HUES48 (cell line): ENCODE measurements at regions not wholly inside any gene's neighbourhood (a gene's known extent, or its start where the extent isn't known, plus 50 kb on each side); places are given as distances from the start of the nearest gene placed in this dataset.

Experiments used
- H3K27ac ChIP-seq: one replicate; pipeline ENCODE4 v1.7.0; 2013; ENCODE audit warnings: low read depth, low read length, inconsistent platforms
- H3K27me3 ChIP-seq: 2 replicates; pipeline ENCODE4 v1.6.1; 2013; ENCODE audit warnings: mild to moderate bottlenecking, low read length; ENCODE audit not compliant: control insufficient read depth, insufficient read depth
- H3K36me3 ChIP-seq: 2 replicates; pipeline ENCODE4 v1.6.1; 2013; ENCODE audit warnings: low read length; ENCODE audit not compliant: control insufficient read depth, insufficient read depth
- H3K4me1 ChIP-seq: 2 replicates; pipeline ENCODE4 v1.6.1; 2013; ENCODE audit warnings: mild to moderate bottlenecking, low read length; ENCODE audit not compliant: control insufficient read depth, insufficient read depth
- H3K4me3 ChIP-seq: 2 replicates; pipeline ENCODE4 v1.5.1; 2013; ENCODE audit warnings: mild to moderate bottlenecking, low read depth, low read length
- H3K9ac ChIP-seq: 2 replicates; pipeline ENCODE4 v1.6.1; 2013; ENCODE audit warnings: mild to moderate bottlenecking, low read depth, low read length, moderate library complexity
- H3K9me3 ChIP-seq: 2 replicates; pipeline ENCODE4 v1.6.1; 2013; ENCODE audit warnings: low read length; ENCODE audit not compliant: control insufficient read depth, insufficient read depth

DNA sequence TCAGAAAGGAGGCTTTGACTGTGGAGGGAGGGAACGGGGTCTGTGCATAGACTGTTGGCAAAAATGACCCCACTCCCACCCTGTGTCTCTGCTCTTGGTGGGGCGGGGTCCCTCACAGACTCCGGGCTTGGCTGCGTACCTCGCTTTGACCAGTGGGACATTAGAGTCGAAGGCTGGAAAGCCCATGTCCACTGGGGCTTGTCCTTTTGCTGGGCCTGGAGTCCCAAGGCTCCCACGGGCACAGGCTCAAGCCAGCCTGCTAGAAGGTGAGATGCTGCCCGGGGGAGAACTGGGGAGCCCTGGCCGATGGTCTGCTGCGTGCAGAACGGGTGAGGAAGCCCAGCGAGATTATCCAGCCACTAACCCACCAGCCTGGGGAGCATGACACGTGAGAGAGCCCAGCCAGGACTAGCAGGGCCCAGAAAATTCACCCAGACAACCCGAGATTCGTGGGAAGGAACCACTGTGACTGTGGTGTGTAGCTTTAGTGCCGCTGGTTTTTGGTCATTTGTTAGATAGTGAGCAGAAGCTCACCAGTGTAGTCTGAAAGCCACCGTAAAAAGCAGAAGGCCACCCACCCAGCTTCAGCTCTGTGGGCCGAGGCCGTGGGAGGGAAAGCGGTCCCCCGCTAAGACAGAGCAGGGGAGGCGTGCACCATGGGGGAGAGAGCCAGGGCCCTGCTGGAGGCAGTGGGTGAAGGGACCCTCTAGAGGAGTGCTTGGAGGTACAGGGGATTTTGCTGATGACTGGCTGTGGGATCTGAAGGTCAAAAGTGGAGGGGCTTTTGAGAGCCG lies 78.3 kb upstream of the C1orf174 start:
- Histone ChIP-seq H3K27me3 (no peaks in the 10 kb centered on the region), H3K9ac (no peak overlapping the region), H3K4me3 (no peak overlapping the region), H3K4me1 (no peaks in the 10 kb centered on the region), H3K36me3 (no peaks in the 10 kb centered on the region), H3K27ac (no peak overlapping the region), H3K9me3 (peaks cover 9% of the 10 kb centered on the region)

- peaks cover 9% of the 10 kb centered on the region for H3K9me3 ChIP-seq
- no peaks in the 10 kb centered on the region for H3K36me3 ChIP-seq
- H3K4me1 ChIP-seq, result no peaks in the 10 kb centered on the region
- no peak overlapping the region for H3K27ac ChIP-seq
- no peak overlapping the region for H3K4me3 ChIP-seq
- H3K9ac ChIP-seq, result no peak overlapping the region
- H3K27me3 ChIP-seq, result no peaks in the 10 kb centered on the region
Observed at GRCh38 chr1:3978990-3979325, 78.9 kb upstream of the C1orf174 start.

DNA sequence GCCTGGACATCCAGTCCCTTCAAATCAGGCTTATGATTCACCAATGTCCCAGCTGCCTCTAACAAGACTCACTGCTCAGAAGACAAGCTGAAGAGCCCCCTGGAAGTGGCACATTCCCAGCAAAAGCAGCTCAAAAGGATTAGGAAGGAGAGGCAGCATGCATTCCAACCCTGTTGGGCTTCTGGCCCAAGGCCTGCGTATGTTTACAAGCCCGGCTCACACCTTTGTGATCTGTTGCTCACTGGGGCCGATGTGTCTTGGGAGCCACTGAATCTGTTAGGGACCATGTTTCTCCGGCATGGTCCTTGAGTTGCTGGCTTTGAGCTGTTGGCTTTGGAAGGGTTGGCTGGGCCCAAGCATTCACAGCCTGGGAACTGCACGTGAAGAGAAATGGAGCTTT lies 81.2 kb upstream of the C1orf174 start:
- no peak overlapping the region for H3K9ac ChIP-seq
- peaks cover 4% of the 10 kb centered on the region; the same call in 1 of the 2 replicates for H3K9me3 ChIP-seq
- H3K4me1 ChIP-seq, result no peaks in the 10 kb centered on the region
- H3K27me3 ChIP-seq, result no peaks in the 10 kb centered on the region
- H3K36me3 ChIP-seq, result no peaks in the 10 kb centered on the region
- H3K27ac ChIP-seq, result no peak overlapping the region
- no peak overlapping the region for H3K4me3 ChIP-seq

DNA sequence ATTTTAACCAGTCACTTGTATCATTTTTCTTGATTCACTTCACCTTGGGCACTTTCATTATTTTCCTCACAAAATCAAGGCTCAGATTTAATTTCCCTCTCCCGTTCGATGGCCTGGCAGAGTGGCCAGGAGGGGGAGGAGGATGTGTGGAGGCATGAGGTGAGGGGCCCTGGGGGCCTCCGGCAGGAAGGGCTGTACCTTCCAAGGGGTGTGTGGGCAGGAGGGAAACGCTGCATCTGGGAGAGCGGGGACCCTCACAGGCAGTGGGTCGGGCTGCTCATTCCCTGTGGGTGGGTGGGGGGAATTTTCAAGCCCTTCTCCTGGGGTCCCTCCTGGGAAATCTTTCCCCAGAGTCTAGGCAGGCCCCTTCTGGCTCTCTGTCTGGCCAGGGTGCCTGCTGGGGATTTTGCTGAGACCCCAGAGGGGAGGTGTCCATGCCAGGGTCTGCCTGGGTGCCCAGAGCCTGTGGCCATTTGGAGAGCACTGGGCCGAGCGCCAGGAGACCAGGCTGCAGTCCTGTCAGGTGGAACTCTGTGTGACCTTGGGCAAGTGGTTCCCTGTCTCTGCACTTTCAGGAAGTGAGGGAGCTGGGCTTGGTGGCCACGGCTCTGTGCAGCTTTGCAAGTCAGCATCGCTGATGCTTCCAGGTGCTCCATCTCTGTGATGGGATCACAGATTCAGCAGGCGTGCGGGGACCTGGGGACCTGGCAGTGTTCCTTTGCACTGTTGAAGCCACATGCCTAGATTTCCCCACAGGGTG lies 81.9 kb upstream of the C1orf174 start:
- Histone ChIP-seq H3K9ac (no peak overlapping the region), H3K4me1 (no peaks in the 10 kb centered on the region), H3K4me3 (no peak overlapping the region), H3K36me3 (no peaks in the 10 kb centered on the region), H3K9me3 (peaks cover 4% of the 10 kb centered on the region; the same call in 1 of the 2 replicates), H3K27me3 (no peaks in the 10 kb centered on the region), H3K27ac (no peak overlapping the region)

- Histone ChIP-seq H3K27ac (no peak overlapping the region), H3K4me1 (no peaks in the 10 kb centered on the region), H3K4me3 (no peak overlapping the region), H3K27me3 (no peaks in the 10 kb centered on the region), H3K9ac (no peak overlapping the region), H3K9me3 (peaks cover 4% of the 10 kb centered on the region), H3K36me3 (no peaks in the 10 kb centered on the region)
Observed at GRCh38 chr1:3983181-3983580, 83.1 kb upstream of the C1orf174 start.

- H3K4me1 ChIP-seq, result no peaks in the 10 kb centered on the region
- H3K36me3 ChIP-seq, result no peaks in the 10 kb centered on the region
- no peak overlapping the region for H3K4me3 ChIP-seq
- no peak overlapping the region for H3K9ac ChIP-seq
- H3K9me3 ChIP-seq, result peaks cover 7% of the 10 kb centered on the region
- no peaks in the 10 kb centered on the region for H3K27me3 ChIP-seq
- H3K27ac ChIP-seq, result no peak overlapping the region
Observed at GRCh38 chr1:3984586-3984985, 84.5 kb upstream of the C1orf174 start.

DNA sequence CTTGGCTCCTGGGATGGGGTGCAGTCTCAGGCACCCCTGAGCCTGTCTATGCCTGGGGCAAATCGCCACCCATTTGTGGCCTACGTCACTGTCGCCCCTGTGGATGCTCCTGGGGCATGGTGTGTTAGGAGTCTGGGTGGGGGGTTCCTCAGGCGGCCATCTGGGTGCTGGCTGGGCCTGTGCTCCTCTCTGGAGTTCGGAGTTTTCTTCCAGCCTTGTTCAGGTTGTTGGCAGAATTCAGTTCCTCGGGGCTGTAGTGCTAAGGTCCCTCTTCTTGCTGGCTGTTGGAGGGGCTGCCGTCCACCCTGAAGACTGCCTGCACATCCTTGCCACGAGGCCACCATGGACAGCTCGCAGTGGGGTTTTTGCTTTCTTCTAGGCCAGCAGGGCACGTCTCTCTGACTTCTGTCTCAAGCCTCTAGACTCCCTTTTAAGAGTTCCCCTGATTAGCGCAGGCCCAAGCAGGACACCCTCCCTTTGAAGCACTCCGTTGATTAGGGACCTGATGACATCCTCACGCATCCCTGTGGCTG lies 86.7 kb upstream of the C1orf174 start:
- Histone ChIP-seq H3K4me1 (no peaks in the 10 kb centered on the region), H3K27me3 (no peaks in the 10 kb centered on the region), H3K9ac (no peak overlapping the region), H3K4me3 (no peak overlapping the region), H3K27ac (no peak overlapping the region), H3K36me3 (no peaks in the 10 kb centered on the region), H3K9me3 (peaks cover 7% of the 10 kb centered on the region)

GRCh38 chr1:3987669-3988235 lies 87.7 kb upstream of the C1orf174 start:
- no peaks in the 10 kb centered on the region for H3K27me3 ChIP-seq
- H3K27ac ChIP-seq, result no peak overlapping the region
- no peaks in the 10 kb centered on the region for H3K4me1 ChIP-seq

GRCh38 chr1:3988431-3988830 lies 88.4 kb upstream of the C1orf174 start:
- no peaks in the 10 kb centered on the region for H3K36me3 ChIP-seq
- H3K4me3 ChIP-seq, result no peak overlapping the region
- no peak overlapping the region for H3K9ac ChIP-seq
- H3K27ac ChIP-seq, result no peak overlapping the region
- no peaks in the 10 kb centered on the region for H3K27me3 ChIP-seq
- H3K4me1 ChIP-seq, result no peaks in the 10 kb centered on the region
- peaks cover 5% of the 10 kb centered on the region for H3K9me3 ChIP-seq

More at GRCh38 chr1:3987669-3988235, 87.7 kb upstream of the C1orf174 start:
- Histone ChIP-seq H3K36me3 (no peaks in the 10 kb centered on the region), H3K9me3 (peaks cover 9% of the 10 kb centered on the region), H3K4me3 (no peak overlapping the region), H3K9ac (no peak overlapping the region)

DNA sequence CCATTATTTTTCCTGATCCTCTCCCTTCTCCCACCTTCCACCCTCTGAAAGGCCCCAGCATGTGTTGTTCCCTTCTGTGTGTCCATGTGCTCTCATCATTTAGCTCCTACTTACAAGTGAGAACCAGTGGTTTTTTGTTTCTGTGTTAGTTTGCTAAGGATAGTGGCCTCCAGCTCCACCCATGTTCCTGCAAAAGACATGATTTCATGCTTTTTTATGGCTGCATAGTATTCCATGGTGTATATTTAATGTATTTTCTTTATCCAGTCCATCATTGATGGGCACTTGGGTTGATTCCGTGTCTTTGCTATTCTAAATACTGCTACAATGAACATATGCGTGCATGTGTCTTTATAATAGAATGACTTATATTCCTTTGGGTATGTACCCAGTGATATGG lies 89.4 kb upstream of the C1orf174 start:
- H3K4me1 ChIP-seq, result no peaks in the 10 kb centered on the region
- H3K27ac ChIP-seq, result no peak overlapping the region
- H3K9ac ChIP-seq, result no peak overlapping the region
- H3K27me3 ChIP-seq, result no peaks in the 10 kb centered on the region
- H3K9me3 ChIP-seq, result peaks cover 5% of the 10 kb centered on the region
- no peak overlapping the region for H3K4me3 ChIP-seq
- no peaks in the 10 kb centered on the region for H3K36me3 ChIP-seq

DNA sequence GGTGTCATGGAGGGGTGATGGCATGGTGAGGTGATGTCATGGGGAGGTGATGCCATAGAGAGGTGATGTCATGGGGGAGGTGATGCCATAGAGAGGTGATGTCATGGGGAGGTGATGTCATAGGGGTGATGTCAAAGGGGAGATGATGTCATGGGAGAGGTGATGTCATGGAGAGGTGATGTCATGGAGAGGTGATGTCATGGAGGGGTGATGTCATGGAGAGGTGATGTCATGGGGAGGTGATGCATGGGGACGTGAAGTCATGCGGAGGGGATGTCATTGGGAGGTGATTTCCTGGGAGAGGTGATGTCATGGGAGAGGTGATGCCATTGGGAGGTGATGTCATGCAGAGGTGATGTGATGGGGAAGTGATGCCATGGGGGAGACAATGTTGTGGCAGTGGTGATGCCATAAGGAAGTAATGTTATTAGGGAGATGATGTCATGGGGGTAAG lies 92.1 kb upstream of the C1orf174 start:
- Histone ChIP-seq H3K27me3 (no peaks in the 10 kb centered on the region), H3K9ac (no peak overlapping the region), H3K9me3 (peaks cover 9% of the 10 kb centered on the region), H3K36me3 (no peaks in the 10 kb centered on the region), H3K4me3 (no peak overlapping the region), H3K4me1 (no peaks in the 10 kb centered on the region), H3K27ac (no peak overlapping the region)
